ENCODE measurements at regions not wholly inside any gene's neighbourhood (a gene's known extent, or its start where the extent isn't known, plus 50 kb on each side); places are given as distances from the start of the nearest gene placed in this dataset.
"Not testable (repeated sequence)": the region's sequence is repeated elsewhere in the genome, so short reads cannot be mapped to it uniquely, and the experiment has no call there.

GRCh38 chr2:2720806-2721205 lies 389.7 kb upstream of the MYT1L start:
- TF ChIP-seq POLR2A (IDR thresholded peaks at IDR 0.05); CTCF (IDR thresholded peaks at IDR 0.05); EP300 (IDR thresholded peaks at IDR 0.05; ENCODE audit: low read depth); POLR2AphosphoS5 (IDR thresholded peaks at IDR 0.05): not testable (repeated sequence)
